ENCODE measurements at regions not wholly inside any gene's neighbourhood (a gene's known extent, or its start where the extent isn't known, plus 50 kb on each side); places are given as distances from the start of the nearest gene placed in this dataset.

- intact Hi-C loops (cut with DNase I), result no loop called here
- H3K36me3 ChIP-seq, result no peaks in the 10 kb centered on the region
- H3K27ac ChIP-seq, result no peak overlapping the region
- H3K9me3 ChIP-seq, result no peaks in the 10 kb centered on the region
- 35 to 64% methylated on average over 16 of the region's 16 CpGs for WGBS, 2 donors
- no peak overlapping the region for H3K4me3 ChIP-seq
- no peak for TF ChIP-seq CTCF (IDR thresholded peaks at IDR 0.05)
- TF ChIP-seq EP300 (IDR thresholded peaks at IDR 0.05), result no peak
- TF ChIP-seq POLR2AphosphoS5 (IDR thresholded peaks at IDR 0.05), result no peak
- TF ChIP-seq POLR2A (IDR thresholded peaks at IDR 0.05), result no peak
- no peaks in the 10 kb centered on the region for H3K4me1 ChIP-seq
- DNase-seq, result no peak
- H3K27me3 ChIP-seq, result no peaks in the 10 kb centered on the region
Observed at GRCh38 chr15:29452881-29453731, 183.5 kb upstream of the NSMCE3 start.

- Histone ChIP-seq H3K27ac (no peak overlapping the region), H3K4me3 (no peak overlapping the region), H3K9me3 (no peaks in the 10 kb centered on the region), H3K27me3 (no peaks in the 10 kb centered on the region), H3K4me1 (no peaks in the 10 kb centered on the region), H3K36me3 (no peaks in the 10 kb centered on the region)
- intact Hi-C loops (cut with DNase I), result no loop called here
- WGBS, 2 donors, result 80 to 81% methylated on average over 18 of the region's 18 CpGs
- no peak for DNase-seq
- TF ChIP-seq POLR2A (IDR thresholded peaks at IDR 0.05), result no peak
- TF ChIP-seq POLR2AphosphoS5 (IDR thresholded peaks at IDR 0.05), result no peak
- no peak for TF ChIP-seq CTCF (IDR thresholded peaks at IDR 0.05)
- no peak for TF ChIP-seq EP300 (IDR thresholded peaks at IDR 0.05)
Observed at GRCh38 chr15:29451201-29451781, 181.7 kb upstream of the NSMCE3 start.

GRCh38 chr15:29449136-29449535 is 179.5 kb upstream of the NSMCE3 start:
- TF ChIP-seq EP300 (IDR thresholded peaks at IDR 0.05), result no peak
- TF ChIP-seq CTCF (IDR thresholded peaks at IDR 0.05), result no peak
- TF ChIP-seq POLR2A (IDR thresholded peaks at IDR 0.05), result no peak
- no peak for TF ChIP-seq POLR2AphosphoS5 (IDR thresholded peaks at IDR 0.05)
- H3K9me3 ChIP-seq, result no peaks in the 10 kb centered on the region
- H3K4me3 ChIP-seq, result no peak overlapping the region
- intact Hi-C loops (cut with DNase I), result no loop called here
- no peak overlapping the region for H3K27ac ChIP-seq
- DNase-seq, result no peak
- 67 to 69% methylated on average over 2 of the region's 2 CpGs for WGBS, 2 donors
- H3K27me3 ChIP-seq, result no peaks in the 10 kb centered on the region
- no peaks in the 10 kb centered on the region for H3K4me1 ChIP-seq
- H3K36me3 ChIP-seq, result no peaks in the 10 kb centered on the region

- Histone ChIP-seq H3K4me3 (no peak overlapping the region), H3K27me3 (no peaks in the 10 kb centered on the region), H3K36me3 (no peaks in the 10 kb centered on the region), H3K27ac (no peak overlapping the region), H3K9me3 (no peaks in the 10 kb centered on the region), H3K4me1 (no peaks in the 10 kb centered on the region)
- intact Hi-C loops (cut with DNase I), result no loop called here
- TF ChIP-seq POLR2AphosphoS5 (IDR thresholded peaks at IDR 0.05) (no peak), POLR2A (IDR thresholded peaks at IDR 0.05) (no peak), CTCF (IDR thresholded peaks at IDR 0.05) (no peak), EP300 (IDR thresholded peaks at IDR 0.05) (no peak)
- no peak for DNase-seq
- 84 to 89% methylated on average over 4 of the region's 4 CpGs for WGBS, 2 donors
Observed at GRCh38 chr15:29448320-29448719, 178.7 kb upstream of the NSMCE3 start.

Measured in sigmoid colon (tissue), 6 donors.